WTC11 (cell line): ENCODE measurements at regions not wholly inside any gene's neighbourhood (a gene's known extent, or its start where the extent isn't known, plus 50 kb on each side); places are given as distances from the start of the nearest gene placed in this dataset.

Experiments
- ATAC-seq: fragments of 200-7000 bp; cut with Tn5 transposase; 2 replicates; pipeline ENCODE4 v1.10.0; 2021; ENCODE audit warnings: mild to moderate bottlenecking, moderate library complexity
- CTCF ChIA-PET: fragments of 300-600 bp; sonication (Branson Sonifier 250); formaldehyde crosslinking; loops from one replicate; lab custom pipeline; 2021; ENCODE audit warnings: antibody characterized with exemption; lab: Charles Lee
- POLR2A ChIA-PET: fragments of 350-600 bp; sonication (Branson Sonifier 250); formaldehyde crosslinking; loops from one replicate; lab custom pipeline; 2021; ENCODE audit warnings: antibody characterized with exemption; lab: Charles Lee
- DNase-seq: peaks from one replicate; pipeline ENCODE4 v3.0.0; 2021; ENCODE audit warnings: low spot score
- H3K27ac Mint-ChIP-seq: 2 replicates; pipeline ENCODE4 v1.8.0; 2021; ENCODE audit warnings: mixed read lengths
- H3K27me3 Mint-ChIP-seq: 2 replicates; pipeline ENCODE4 v1.8.0; 2021; ENCODE audit warnings: low read depth, mild to moderate bottlenecking, moderate library complexity, mixed read lengths
- H3K36me3 Mint-ChIP-seq: 2 replicates; pipeline ENCODE4 v1.8.0; 2021; ENCODE audit warnings: mixed read lengths
- H3K4me1 Mint-ChIP-seq: 2 replicates; pipeline ENCODE4 v1.8.0; 2022; ENCODE audit warnings: mixed read lengths
- H3K4me3 Mint-ChIP-seq: 2 replicates; pipeline ENCODE4 v1.8.0; 2021; ENCODE audit warnings: mild to moderate bottlenecking, moderate library complexity, mixed read lengths
- H3K9me3 Mint-ChIP-seq: 2 replicates; pipeline ENCODE4 v1.8.0; 2021; ENCODE audit warnings: mixed read lengths
- CREM ChIP-seq: sonication (generic); formaldehyde crosslinking; IDR thresholded peaks from 2 replicates; pipeline ENCODE4 v1.8.1; 2022; ENCODE audit warnings: mild to moderate bottlenecking, missing genetic modification reagents, moderate library complexity
- CTCF ChIP-seq: fragments of 200-600 bp; IDR thresholded peaks from 2 replicates; pipeline ENCODE4 v1.8.0; 2022; ENCODE audit warnings: antibody characterized with exemption
- MLX ChIP-seq: sonication (generic); formaldehyde crosslinking; IDR thresholded peaks from 2 replicates; pipeline ENCODE4 v1.8.1; 2023; ENCODE audit warnings: mild to moderate bottlenecking, missing genetic modification reagents, moderate library complexity
- NFYB ChIP-seq: sonication (generic); formaldehyde crosslinking; conservative IDR thresholded peaks from 2 replicates; pipeline ENCODE4 v1.8.0; 2022; ENCODE audit warnings: low read depth, missing genetic modification reagents
- RELA ChIP-seq: sonication (generic); formaldehyde crosslinking; IDR thresholded peaks from 2 replicates; pipeline ENCODE4 v1.8.1; 2022; ENCODE audit warnings: missing genetic modification reagents, mild to moderate bottlenecking, borderline replicate concordance
- RORB ChIP-seq: fragments of 250-450 bp; sonication (Bioruptor Pico); IDR thresholded peaks from 2 replicates; pipeline ENCODE4 v1.9.0; 2021; ENCODE audit warnings: mild to moderate bottlenecking
- STAT6 ChIP-seq: sonication (generic); formaldehyde crosslinking; conservative IDR thresholded peaks from 2 replicates; pipeline ENCODE4 v1.8.1; 2023; ENCODE audit warnings: mild to moderate bottlenecking, low read depth, missing genetic modification reagents, moderate library complexity
- TCF7 ChIP-seq: sonication (generic); formaldehyde crosslinking; IDR thresholded peaks from 2 replicates; pipeline ENCODE4 v1.8.0; 2022; ENCODE audit warnings: mild to moderate bottlenecking, low read depth, missing genetic modification reagents, moderate library complexity
- TP53 ChIP-seq: sonication (generic); formaldehyde crosslinking; IDR thresholded peaks from 2 replicates; pipeline ENCODE4 v1.8.1; 2023; ENCODE audit warnings: mild to moderate bottlenecking, missing genetic modification reagents
- ZNF232 ChIP-seq: sonication (generic); formaldehyde crosslinking; IDR thresholded peaks from 2 replicates; pipeline ENCODE4 v1.8.0; 2022; ENCODE audit warnings: mild to moderate bottlenecking, missing genetic modification reagents
- ZNF263 ChIP-seq: sonication (generic); formaldehyde crosslinking; IDR thresholded peaks from 2 replicates; pipeline ENCODE4 v1.8.1; 2022; ENCODE audit warnings: low read depth, mild to moderate bottlenecking, moderate library complexity, missing genetic modification reagents
- ZNF396 ChIP-seq: fragments of 250-450 bp; sonication (Bioruptor Pico); IDR thresholded peaks from 2 replicates; pipeline ENCODE4 v1.8.0; 2021; ENCODE audit warnings: mild to moderate bottlenecking, moderate library complexity, borderline replicate concordance
- ZNF416 ChIP-seq: fragments of 250-450 bp; sonication (Bioruptor Pico); IDR thresholded peaks from 2 replicates; pipeline ENCODE4 v1.9.0; 2021; ENCODE audit warnings: mild to moderate bottlenecking, inconsistent platforms
- ZNF423 ChIP-seq: fragments of 250-450 bp; sonication (Bioruptor Pico); IDR thresholded peaks from 2 replicates; pipeline ENCODE4 v2.1.2; 2022; ENCODE audit warnings: mild to moderate bottlenecking, moderate library complexity
- TF ChIP-seq, protein P1 (sequence below): fragments of 250-450 bp; sonication (Bioruptor Pico); IDR thresholded peaks from 2 replicates; pipeline ENCODE4 v1.9.0; 2021; ENCODE audit warnings: mild to moderate bottlenecking
- TF ChIP-seq, protein P2 (sequence below): sonication (generic); formaldehyde crosslinking; IDR thresholded peaks from 2 replicates; pipeline ENCODE4 v1.8.1; 2022; ENCODE audit warnings: mild to moderate bottlenecking, missing genetic modification reagents, moderate library complexity, borderline replicate concordance
- TF ChIP-seq, protein P3 (sequence below): sonication (generic); formaldehyde crosslinking; IDR thresholded peaks from 2 replicates; pipeline ENCODE4 v1.8.0; 2022; ENCODE audit warnings: mild to moderate bottlenecking, missing genetic modification reagents

- TF ChIP-seq TP53 (CRISPR knock-in tag) (no peak), STAT6 (no peak), ZNF232 (no peak), ZNF416 (CRISPR knock-in tag) (no peak), NFYB (CRISPR knock-in tag) (no peak), CREM (CRISPR knock-in tag) (no peak), RELA (no peak), ZNF263 (CRISPR knock-in tag) (no peak), MLX (CRISPR knock-in tag) (no peak)
- TF ChIP-seq, protein P1, sequence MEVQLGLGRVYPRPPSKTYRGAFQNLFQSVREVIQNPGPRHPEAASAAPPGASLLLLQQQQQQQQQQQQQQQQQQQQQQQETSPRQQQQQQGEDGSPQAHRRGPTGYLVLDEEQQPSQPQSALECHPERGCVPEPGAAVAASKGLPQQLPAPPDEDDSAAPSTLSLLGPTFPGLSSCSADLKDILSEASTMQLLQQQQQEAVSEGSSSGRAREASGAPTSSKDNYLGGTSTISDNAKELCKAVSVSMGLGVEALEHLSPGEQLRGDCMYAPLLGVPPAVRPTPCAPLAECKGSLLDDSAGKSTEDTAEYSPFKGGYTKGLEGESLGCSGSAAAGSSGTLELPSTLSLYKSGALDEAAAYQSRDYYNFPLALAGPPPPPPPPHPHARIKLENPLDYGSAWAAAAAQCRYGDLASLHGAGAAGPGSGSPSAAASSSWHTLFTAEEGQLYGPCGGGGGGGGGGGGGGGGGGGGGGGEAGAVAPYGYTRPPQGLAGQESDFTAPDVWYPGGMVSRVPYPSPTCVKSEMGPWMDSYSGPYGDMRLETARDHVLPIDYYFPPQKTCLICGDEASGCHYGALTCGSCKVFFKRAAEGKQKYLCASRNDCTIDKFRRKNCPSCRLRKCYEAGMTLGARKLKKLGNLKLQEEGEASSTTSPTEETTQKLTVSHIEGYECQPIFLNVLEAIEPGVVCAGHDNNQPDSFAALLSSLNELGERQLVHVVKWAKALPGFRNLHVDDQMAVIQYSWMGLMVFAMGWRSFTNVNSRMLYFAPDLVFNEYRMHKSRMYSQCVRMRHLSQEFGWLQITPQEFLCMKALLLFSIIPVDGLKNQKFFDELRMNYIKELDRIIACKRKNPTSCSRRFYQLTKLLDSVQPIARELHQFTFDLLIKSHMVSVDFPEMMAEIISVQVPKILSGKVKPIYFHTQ (CRISPR knock-in tag): no peak
- TF ChIP-seq, protein P2, sequence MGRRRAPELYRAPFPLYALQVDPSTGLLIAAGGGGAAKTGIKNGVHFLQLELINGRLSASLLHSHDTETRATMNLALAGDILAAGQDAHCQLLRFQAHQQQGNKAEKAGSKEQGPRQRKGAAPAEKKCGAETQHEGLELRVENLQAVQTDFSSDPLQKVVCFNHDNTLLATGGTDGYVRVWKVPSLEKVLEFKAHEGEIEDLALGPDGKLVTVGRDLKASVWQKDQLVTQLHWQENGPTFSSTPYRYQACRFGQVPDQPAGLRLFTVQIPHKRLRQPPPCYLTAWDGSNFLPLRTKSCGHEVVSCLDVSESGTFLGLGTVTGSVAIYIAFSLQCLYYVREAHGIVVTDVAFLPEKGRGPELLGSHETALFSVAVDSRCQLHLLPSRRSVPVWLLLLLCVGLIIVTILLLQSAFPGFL (CRISPR knock-in tag): no peak
- Mint-ChIP-seq H3K9me3 (peaks cover 11% of the 10 kb centered on the region), H3K27ac (no peak overlapping the region), H3K27me3 (peaks cover 2% of the 10 kb centered on the region; the same call in 1 of the 2 replicates), H3K4me1 (peaks cover 19% of the 10 kb centered on the region), H3K4me3 (no peak overlapping the region), H3K36me3 (peaks cover 8% of the 10 kb centered on the region)
- DNase-seq: no peak
- CTCF ChIA-PET: no interaction called here
- POLR2A ChIA-PET: no interaction called here
- ATAC-seq: no peak
These were observed 163.7 kb upstream of the ACVR2A start for GRCh38 chr2:147681093-147681492.

DNA sequence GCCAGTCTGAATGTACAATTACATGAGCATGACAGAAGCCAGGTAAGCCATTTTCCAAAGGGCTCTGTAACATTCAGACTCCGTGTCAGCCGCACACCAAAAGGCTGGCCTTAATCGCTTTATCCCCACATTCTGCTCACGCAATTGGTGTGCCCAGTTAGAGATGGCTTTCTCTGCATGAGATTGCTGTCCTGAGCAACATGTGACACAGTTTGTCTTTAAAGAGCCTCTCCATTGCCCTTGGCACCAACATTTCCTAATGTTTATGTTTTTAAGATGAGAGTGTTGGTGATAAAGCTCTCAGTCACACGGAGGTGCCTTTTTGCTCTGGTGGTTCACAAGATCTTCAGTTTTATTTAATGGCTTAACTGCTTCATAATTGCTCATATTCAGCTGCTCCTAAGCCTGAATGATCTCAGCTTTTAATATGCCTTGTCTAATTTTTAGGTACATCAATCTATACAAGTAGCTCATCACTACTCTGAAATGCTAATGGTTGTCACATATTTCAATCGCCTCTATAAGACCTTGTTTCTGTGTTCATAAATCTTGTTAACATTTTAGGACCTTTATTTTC is 164.8 kb upstream of the ACVR2A start:
- no peak for ATAC-seq
- peaks cover 5% of the 10 kb centered on the region for H3K9me3 Mint-ChIP-seq
- H3K36me3 Mint-ChIP-seq: no peaks in the 10 kb centered on the region
- H3K27me3 Mint-ChIP-seq: no peaks in the 10 kb centered on the region
- ChIA-PET CTCF (no interaction called here), POLR2A (no interaction called here)
- TF ChIP-seq, protein P3, sequence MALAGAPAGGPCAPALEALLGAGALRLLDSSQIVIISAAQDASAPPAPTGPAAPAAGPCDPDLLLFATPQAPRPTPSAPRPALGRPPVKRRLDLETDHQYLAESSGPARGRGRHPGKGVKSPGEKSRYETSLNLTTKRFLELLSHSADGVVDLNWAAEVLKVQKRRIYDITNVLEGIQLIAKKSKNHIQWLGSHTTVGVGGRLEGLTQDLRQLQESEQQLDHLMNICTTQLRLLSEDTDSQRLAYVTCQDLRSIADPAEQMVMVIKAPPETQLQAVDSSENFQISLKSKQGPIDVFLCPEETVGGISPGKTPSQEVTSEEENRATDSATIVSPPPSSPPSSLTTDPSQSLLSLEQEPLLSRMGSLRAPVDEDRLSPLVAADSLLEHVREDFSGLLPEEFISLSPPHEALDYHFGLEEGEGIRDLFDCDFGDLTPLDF (CRISPR knock-in tag): no peak
- no peak for TF ChIP-seq CTCF
- TF ChIP-seq ZNF263 (CRISPR knock-in tag): no peak
- no peak for TF ChIP-seq RORB (CRISPR knock-in tag)
- TF ChIP-seq ZNF396: no peak
- no peak for TF ChIP-seq ZNF423 (CRISPR knock-in tag)
- no peak for TF ChIP-seq TCF7 (CRISPR knock-in tag)
- no peak for DNase-seq
- peaks cover 19% of the 10 kb centered on the region for H3K4me1 Mint-ChIP-seq
- H3K4me3 Mint-ChIP-seq: no peak overlapping the region
- H3K27ac Mint-ChIP-seq: no peak overlapping the region
